Dendritic cell treated with granulocyte-macrophage colony-stimulating factor and Interleukin-4, amounts not matched to agents 40 ng/mL and 50 ng/mL, for 4 days (primary cell): ENCODE measurements at regions not wholly inside any gene's neighbourhood (a gene's known extent, or its start where the extent isn't known, plus 50 kb on each side); places are given as distances from the start of the nearest gene placed in this dataset.

ENCODE experiments used
- H3K27ac Mint-ChIP-seq: one replicate; pipeline ENCODE4 v1.8.0; 2022; ENCODE audit warnings: mild to moderate bottlenecking, mixed read lengths
- H3K27me3 Mint-ChIP-seq: one replicate; pipeline ENCODE4 v1.8.0; 2022; ENCODE audit warnings: mild to moderate bottlenecking, mixed read lengths
- H3K36me3 Mint-ChIP-seq: one replicate; pipeline ENCODE4 v1.8.0; 2022; ENCODE audit warnings: low read depth, mixed read lengths
- H3K4me1 Mint-ChIP-seq: one replicate; pipeline ENCODE4 v1.8.0; 2022; ENCODE audit warnings: low read depth, mixed read lengths
- H3K4me3 Mint-ChIP-seq: one replicate; pipeline ENCODE4 v1.8.0; 2022; ENCODE audit warnings: mild to moderate bottlenecking, moderate library complexity, mixed read lengths
- H3K9me3 Mint-ChIP-seq: one replicate; pipeline ENCODE4 v1.8.0; 2022; ENCODE audit warnings: mixed read lengths
- intact Hi-C: fragments of 100-400 bp; cut with micrococcal nuclease; formaldehyde crosslinking; loops from one replicate; pipeline ENCODE4 v1.15.0; 2022

DNA sequence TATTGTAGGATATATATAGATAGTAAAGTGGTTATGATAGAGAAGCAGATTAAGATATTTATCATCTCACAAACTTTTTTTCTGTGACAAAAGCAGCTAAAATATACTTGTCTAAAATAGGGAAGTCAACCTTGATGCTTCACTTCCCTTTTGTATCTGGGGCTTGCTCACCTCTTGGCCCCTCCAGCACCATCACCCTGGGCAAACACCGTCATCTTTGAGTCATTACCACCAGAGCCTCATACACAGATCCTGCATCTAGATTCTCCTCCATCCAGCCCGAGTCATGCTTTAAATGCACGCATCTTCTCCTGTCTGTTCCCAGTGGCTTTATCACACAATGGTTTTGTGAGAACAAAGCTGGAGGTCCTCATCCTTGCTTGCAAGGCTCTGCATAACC, 1062.7 kb upstream of the EEF2KMT start:
- Mint-ChIP-seq H3K4me3 (no peak overlapping the region), H3K4me1 (no peaks in the 10 kb centered on the region), H3K9me3 (no peaks in the 10 kb centered on the region), H3K27ac (no peak overlapping the region), H3K27me3 (no peaks in the 10 kb centered on the region), H3K36me3 (no peaks in the 10 kb centered on the region)
- intact Hi-C loops = no loop called here

GRCh38 chr16:6157806-6158205, 1060.2 kb upstream of the EEF2KMT start:
- H3K27me3 Mint-ChIP-seq = no peaks in the 10 kb centered on the region
- no peak overlapping the region for H3K4me3 Mint-ChIP-seq
- intact Hi-C loops = no loop called here
- H3K27ac Mint-ChIP-seq = no peak overlapping the region
- no peaks in the 10 kb centered on the region for H3K36me3 Mint-ChIP-seq
- H3K4me1 Mint-ChIP-seq = no peaks in the 10 kb centered on the region
- no peaks in the 10 kb centered on the region for H3K9me3 Mint-ChIP-seq

DNA sequence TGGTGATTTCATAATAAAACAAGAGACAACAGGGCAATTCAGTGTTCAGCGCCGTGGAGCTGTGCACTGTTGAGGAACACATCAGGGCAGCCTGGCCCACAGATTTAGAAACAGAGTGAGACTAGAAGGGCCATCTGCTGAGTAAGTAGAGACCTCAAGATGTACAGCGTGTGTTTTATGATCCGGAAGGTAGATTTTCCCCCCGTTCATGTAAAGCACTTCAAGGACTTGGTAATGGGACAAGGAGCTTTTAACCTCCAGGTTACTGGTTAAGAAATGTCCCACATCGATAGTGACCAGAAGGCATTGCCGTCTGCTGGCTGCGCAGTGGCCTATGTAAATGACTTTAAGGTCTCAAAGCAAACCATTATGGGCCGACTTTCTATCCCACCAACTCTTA, 1057.7 kb upstream of the EEF2KMT start:
- Mint-ChIP-seq H3K9me3 (no peaks in the 10 kb centered on the region), H3K4me3 (no peak overlapping the region), H3K4me1 (no peaks in the 10 kb centered on the region), H3K27me3 (no peaks in the 10 kb centered on the region), H3K36me3 (no peaks in the 10 kb centered on the region), H3K27ac (no peak overlapping the region)
- intact Hi-C loops = no loop called here

DNA sequence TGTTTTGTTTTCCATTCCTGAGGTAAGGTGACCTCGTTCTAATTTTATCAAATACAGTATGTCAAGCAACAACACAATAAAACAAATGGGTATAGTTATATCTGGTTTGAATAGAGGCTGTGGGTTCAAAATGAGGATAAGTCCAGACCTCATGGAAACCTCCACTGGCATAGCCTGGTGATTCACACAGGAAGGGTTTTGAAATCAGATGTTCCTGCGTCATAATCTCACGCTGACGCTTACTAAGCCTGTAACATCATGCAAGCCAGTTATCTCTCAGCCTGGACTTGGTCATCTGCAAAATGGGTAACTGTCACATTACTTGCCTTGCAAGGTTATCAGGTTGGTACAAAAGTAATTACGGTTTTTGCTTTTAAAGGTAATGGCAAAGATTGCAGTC, 1056.3 kb upstream of the EEF2KMT start:
- H3K27me3 Mint-ChIP-seq = no peaks in the 10 kb centered on the region
- no peak overlapping the region for H3K27ac Mint-ChIP-seq
- no peaks in the 10 kb centered on the region for H3K36me3 Mint-ChIP-seq
- no peaks in the 10 kb centered on the region for H3K4me1 Mint-ChIP-seq
- intact Hi-C loops = no loop called here
- no peak overlapping the region for H3K4me3 Mint-ChIP-seq
- no peaks in the 10 kb centered on the region for H3K9me3 Mint-ChIP-seq

DNA sequence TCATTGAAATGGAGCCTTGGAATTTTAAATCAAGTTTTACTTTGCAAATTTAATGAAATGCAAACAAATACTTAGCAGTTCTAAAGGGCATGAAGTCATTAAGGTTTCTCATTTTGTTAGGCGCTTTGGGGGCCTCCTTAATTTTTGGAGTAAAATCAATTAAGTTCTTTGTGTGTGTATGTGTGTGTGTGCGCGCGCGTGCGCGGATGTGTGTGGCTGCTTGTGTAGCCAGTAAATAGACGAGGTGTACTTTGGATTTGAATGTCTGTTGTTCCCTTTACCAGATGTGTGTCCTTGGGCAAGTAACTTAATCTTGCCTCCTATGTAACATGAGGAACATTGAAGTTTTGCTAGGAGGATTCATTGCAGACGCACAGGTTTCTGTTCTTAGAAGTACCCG, 1051.4 kb upstream of the EEF2KMT start:
- Mint-ChIP-seq H3K27me3 (no peaks in the 10 kb centered on the region), H3K27ac (no peak overlapping the region), H3K36me3 (no peaks in the 10 kb centered on the region), H3K4me3 (no peak overlapping the region), H3K9me3 (peaks cover 20% of the 10 kb centered on the region), H3K4me1 (no peaks in the 10 kb centered on the region)
- intact Hi-C loops = no loop called here

- Mint-ChIP-seq H3K4me1 (no peaks in the 10 kb centered on the region), H3K27me3 (no peaks in the 10 kb centered on the region), H3K9me3 (peaks cover 20% of the 10 kb centered on the region), H3K27ac (no peak overlapping the region), H3K4me3 (no peak overlapping the region), H3K36me3 (no peaks in the 10 kb centered on the region)
- intact Hi-C loops = no loop called here
Measured at GRCh38 chr16:6148361-6148760, 1050.8 kb upstream of the EEF2KMT start.

- intact Hi-C loops = no loop called here
- Mint-ChIP-seq H3K36me3 (no peaks in the 10 kb centered on the region), H3K27me3 (no peaks in the 10 kb centered on the region), H3K27ac (no peak overlapping the region), H3K4me1 (no peaks in the 10 kb centered on the region), H3K4me3 (no peak overlapping the region), H3K9me3 (peaks cover 20% of the 10 kb centered on the region)
Measured at GRCh38 chr16:6146874-6147425, 1049.4 kb upstream of the EEF2KMT start.

DNA sequence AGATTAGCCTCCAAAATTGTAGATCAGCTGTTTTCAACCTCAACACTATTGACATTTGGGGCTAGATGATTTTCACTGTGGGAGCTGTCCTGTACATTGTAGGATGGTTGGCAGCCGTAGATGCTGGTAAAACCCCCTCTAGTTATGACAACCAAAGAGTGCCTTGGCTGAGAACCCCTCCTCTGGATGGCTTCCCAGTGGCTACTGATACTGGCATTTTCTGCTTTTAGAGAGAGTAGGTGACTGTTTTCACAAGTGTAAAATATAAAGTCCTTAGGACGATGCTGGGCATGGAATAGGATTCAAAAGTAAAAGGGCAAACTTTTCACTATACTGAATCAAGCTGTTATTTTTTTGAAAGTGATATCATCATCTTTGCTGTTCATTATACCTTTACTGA, 1048.8 kb upstream of the EEF2KMT start:
- H3K4me1 Mint-ChIP-seq = no peaks in the 10 kb centered on the region
- no peaks in the 10 kb centered on the region for H3K27me3 Mint-ChIP-seq
- intact Hi-C loops = no loop called here
- H3K36me3 Mint-ChIP-seq = no peaks in the 10 kb centered on the region
- no peak overlapping the region for H3K4me3 Mint-ChIP-seq
- no peak overlapping the region for H3K27ac Mint-ChIP-seq
- H3K9me3 Mint-ChIP-seq = peaks cover 20% of the 10 kb centered on the region

GRCh38 chr16:6144463-6144862, 1046.9 kb upstream of the EEF2KMT start:
- intact Hi-C loops = no loop called here
- H3K27me3 Mint-ChIP-seq = no peaks in the 10 kb centered on the region
- no peak overlapping the region for H3K4me3 Mint-ChIP-seq
- no peak overlapping the region for H3K27ac Mint-ChIP-seq
- no peaks in the 10 kb centered on the region for H3K36me3 Mint-ChIP-seq
- H3K9me3 Mint-ChIP-seq = peaks cover 30% of the 10 kb centered on the region
- no peaks in the 10 kb centered on the region for H3K4me1 Mint-ChIP-seq

DNA sequence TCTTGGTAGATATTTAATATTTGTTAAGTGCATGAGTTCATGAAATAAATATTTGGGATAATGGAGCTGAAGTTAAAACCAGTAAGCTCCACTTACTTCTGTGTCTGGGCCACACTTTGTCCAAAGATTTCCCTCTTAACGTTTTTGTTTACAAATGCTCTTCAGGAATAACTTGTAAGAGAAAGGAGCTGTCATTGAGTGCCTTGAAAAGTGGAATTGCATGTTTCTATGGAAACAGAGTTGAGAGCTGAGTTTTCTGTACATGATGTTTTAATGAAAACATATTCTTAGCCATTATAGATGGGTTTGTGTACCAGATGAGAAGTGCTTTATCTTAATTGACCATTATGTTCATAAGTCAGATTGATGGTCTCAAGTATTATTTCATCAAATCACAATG, 1045.4 kb upstream of the EEF2KMT start:
- no peaks in the 10 kb centered on the region for H3K27me3 Mint-ChIP-seq
- no peaks in the 10 kb centered on the region for H3K4me1 Mint-ChIP-seq
- H3K9me3 Mint-ChIP-seq = peaks cover 27% of the 10 kb centered on the region
- H3K4me3 Mint-ChIP-seq = no peak overlapping the region
- intact Hi-C loops = no loop called here
- no peak overlapping the region for H3K27ac Mint-ChIP-seq
- no peaks in the 10 kb centered on the region for H3K36me3 Mint-ChIP-seq

DNA sequence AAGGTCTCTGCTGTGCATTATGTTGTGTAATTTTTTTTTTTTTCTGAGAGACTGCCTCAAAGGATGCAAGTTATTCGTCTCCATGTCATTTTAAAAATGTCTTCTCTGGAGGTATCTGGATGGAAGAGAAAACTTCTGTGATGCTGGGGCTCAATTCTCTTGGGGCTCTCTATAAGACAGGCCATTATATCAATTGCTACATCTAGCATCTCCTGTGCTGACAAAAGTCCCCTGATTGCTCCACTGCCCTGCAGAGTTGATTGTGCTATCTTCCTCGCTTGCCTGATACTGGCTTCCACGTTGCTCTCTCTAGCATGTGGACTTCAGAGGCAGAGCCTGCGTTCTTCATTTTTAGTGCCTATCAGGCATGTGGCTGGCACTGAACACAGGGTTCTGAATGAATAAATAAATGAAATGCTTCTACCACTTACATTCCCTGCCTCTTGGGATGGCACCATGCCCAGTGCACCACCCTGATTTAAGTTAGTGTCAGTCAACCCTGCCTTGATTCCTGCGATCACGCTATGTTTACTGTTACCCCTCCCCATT, 1035.5 kb upstream of the EEF2KMT start:
- no peaks in the 10 kb centered on the region for H3K9me3 Mint-ChIP-seq
- no peaks in the 10 kb centered on the region for H3K27me3 Mint-ChIP-seq
- intact Hi-C loops = no loop called here
- H3K36me3 Mint-ChIP-seq = no peaks in the 10 kb centered on the region
- H3K27ac Mint-ChIP-seq = no peak overlapping the region
- no peaks in the 10 kb centered on the region for H3K4me1 Mint-ChIP-seq
- H3K4me3 Mint-ChIP-seq = no peak overlapping the region

DNA sequence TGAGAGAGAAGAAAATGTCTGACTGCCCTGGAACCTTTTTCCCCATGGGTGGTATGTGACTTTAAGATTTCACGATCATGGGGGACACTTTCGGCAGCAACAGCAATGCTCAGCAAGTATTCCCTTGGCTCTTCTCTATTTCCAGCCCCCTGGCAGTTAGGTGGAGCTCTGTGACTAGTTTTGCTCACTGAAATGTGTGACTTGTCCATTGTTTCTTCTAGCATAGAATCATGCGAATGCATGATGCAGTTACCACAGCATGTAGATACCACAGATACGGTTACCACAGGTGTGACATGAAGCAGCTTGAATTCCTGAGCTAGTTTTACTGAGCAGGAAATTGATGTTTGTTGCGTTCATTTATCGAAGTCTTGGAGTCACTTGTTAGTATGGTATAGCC, 1034.5 kb upstream of the EEF2KMT start:
- H3K4me3 Mint-ChIP-seq = no peak overlapping the region
- H3K36me3 Mint-ChIP-seq = no peaks in the 10 kb centered on the region
- intact Hi-C loops = no loop called here
- H3K27me3 Mint-ChIP-seq = no peaks in the 10 kb centered on the region
- H3K27ac Mint-ChIP-seq = no peak overlapping the region
- H3K4me1 Mint-ChIP-seq = no peaks in the 10 kb centered on the region
- no peaks in the 10 kb centered on the region for H3K9me3 Mint-ChIP-seq

- no peak overlapping the region for H3K27ac Mint-ChIP-seq
- H3K9me3 Mint-ChIP-seq = no peaks in the 10 kb centered on the region
- no peak overlapping the region for H3K4me3 Mint-ChIP-seq
- no peaks in the 10 kb centered on the region for H3K4me1 Mint-ChIP-seq
- intact Hi-C loops = no loop called here
- H3K27me3 Mint-ChIP-seq = no peaks in the 10 kb centered on the region
- H3K36me3 Mint-ChIP-seq = no peaks in the 10 kb centered on the region
Measured at GRCh38 chr16:6131526-6132050, 1034.0 kb upstream of the EEF2KMT start.

- no peaks in the 10 kb centered on the region for H3K4me1 Mint-ChIP-seq
Measured at GRCh38 chr16:6125483-6126259, 1028.1 kb upstream of the EEF2KMT start.

More at GRCh38 chr16:6125483-6126259, 1028.1 kb upstream of the EEF2KMT start:
- intact Hi-C loops = no loop called here
- H3K27me3 Mint-ChIP-seq = no peaks in the 10 kb centered on the region
- no peaks in the 10 kb centered on the region for H3K9me3 Mint-ChIP-seq
- H3K36me3 Mint-ChIP-seq = no peaks in the 10 kb centered on the region
- no peak overlapping the region for H3K4me3 Mint-ChIP-seq
- H3K27ac Mint-ChIP-seq = no peak overlapping the region
